DND-41 (cell line): ENCODE measurements at regions not wholly inside any gene's neighbourhood (a gene's known extent, or its start where the extent isn't known, plus 50 kb on each side); places are given as distances from the start of the nearest gene placed in this dataset.

Experiments used
- ATAC-seq: fragments of 200-7000 bp; cut with Tn5 transposase; 3 replicates; pipeline ENCODE4 v1.9.1; 2021; ENCODE audit warnings: low read depth; ENCODE audit not compliant: insufficient read depth
- DNase-seq: peaks from one replicate; pipeline ENCODE4 v3.0.0-alpha.2; 2020
- H2AFZ ChIP-seq: 2 replicates; pipeline ENCODE4 v1.6.0; 2012; ENCODE audit warnings: low read depth, low read length
- H3K27ac ChIP-seq: 2 replicates; pipeline ENCODE4 v1.5.1; 2012; ENCODE audit warnings: low read length, inconsistent platforms
- H3K27me3 ChIP-seq: fragments of 200-600 bp; sonication (generic); 2 replicates; pipeline ENCODE4 v1.6.0; 2012; ENCODE audit warnings: low read length, mild to moderate bottlenecking, inconsistent platforms; ENCODE audit not compliant: insufficient read depth, poor library complexity
- H3K36me3 ChIP-seq: 2 replicates; pipeline ENCODE4 v1.5.1; 2012; ENCODE audit warnings: low read length, inconsistent platforms; ENCODE audit not compliant: insufficient read depth
- H3K4me1 ChIP-seq: 2 replicates; pipeline ENCODE4 v1.5.1; 2012; ENCODE audit warnings: mild to moderate bottlenecking, low read length; ENCODE audit not compliant: insufficient read depth
- H3K4me2 ChIP-seq: 2 replicates; pipeline ENCODE4 v1.6.0; 2012; ENCODE audit warnings: mild to moderate bottlenecking, moderate library complexity, low read length, inconsistent platforms; ENCODE audit not compliant: insufficient read depth
- H3K4me3 ChIP-seq, 2 experiments: fragments of 200-600 bp in 1 of 2; shearing (Covaris generic) in 1 of 2; 2 replicates each; pipeline ENCODE4 v1.5.1; 2012 to 2016; ENCODE audit warnings: inconsistent platforms in 2 of 2, low read length in 2 of 2, mild to moderate bottlenecking in 2 of 2, low read depth in 1 of 2, moderate library complexity in 1 of 2
- H3K79me2 ChIP-seq: 2 replicates; pipeline ENCODE4 v1.6.0; 2012; ENCODE audit warnings: low read length, inconsistent platforms; ENCODE audit not compliant: insufficient read depth
- H3K9ac ChIP-seq: 2 replicates; pipeline ENCODE4 v1.6.0; 2012; ENCODE audit warnings: low read depth, mild to moderate bottlenecking, inconsistent platforms, low read length, moderate library complexity
- H3K9me3 ChIP-seq: 2 replicates; pipeline ENCODE4 v1.5.1; 2012; ENCODE audit warnings: low read length, moderate library complexity, mild to moderate bottlenecking, inconsistent platforms; ENCODE audit not compliant: insufficient read depth, severe bottlenecking
- H4K20me1 ChIP-seq: 2 replicates; pipeline ENCODE4 v1.6.0; 2012; ENCODE audit warnings: low read length; ENCODE audit not compliant: insufficient read depth
- EZH2 ChIP-seq: IDR thresholded peaks from 3 replicates; pipeline ENCODE4 v1.6.1; 2012; ENCODE audit warnings: borderline replicate concordance, low read depth, mild to moderate bottlenecking, moderate library complexity, low read length, inconsistent platforms; ENCODE audit not compliant: severe bottlenecking
- TF ChIP-seq, protein P1 (sequence below): IDR thresholded peaks from 2 replicates; pipeline ENCODE4 v1.5.1; 2012; ENCODE audit warnings: borderline replicate concordance, low read length, moderate library complexity, mild to moderate bottlenecking; ENCODE audit not compliant: poor library complexity, severe bottlenecking; ENCODE audit errors: extremely low read depth

DNA sequence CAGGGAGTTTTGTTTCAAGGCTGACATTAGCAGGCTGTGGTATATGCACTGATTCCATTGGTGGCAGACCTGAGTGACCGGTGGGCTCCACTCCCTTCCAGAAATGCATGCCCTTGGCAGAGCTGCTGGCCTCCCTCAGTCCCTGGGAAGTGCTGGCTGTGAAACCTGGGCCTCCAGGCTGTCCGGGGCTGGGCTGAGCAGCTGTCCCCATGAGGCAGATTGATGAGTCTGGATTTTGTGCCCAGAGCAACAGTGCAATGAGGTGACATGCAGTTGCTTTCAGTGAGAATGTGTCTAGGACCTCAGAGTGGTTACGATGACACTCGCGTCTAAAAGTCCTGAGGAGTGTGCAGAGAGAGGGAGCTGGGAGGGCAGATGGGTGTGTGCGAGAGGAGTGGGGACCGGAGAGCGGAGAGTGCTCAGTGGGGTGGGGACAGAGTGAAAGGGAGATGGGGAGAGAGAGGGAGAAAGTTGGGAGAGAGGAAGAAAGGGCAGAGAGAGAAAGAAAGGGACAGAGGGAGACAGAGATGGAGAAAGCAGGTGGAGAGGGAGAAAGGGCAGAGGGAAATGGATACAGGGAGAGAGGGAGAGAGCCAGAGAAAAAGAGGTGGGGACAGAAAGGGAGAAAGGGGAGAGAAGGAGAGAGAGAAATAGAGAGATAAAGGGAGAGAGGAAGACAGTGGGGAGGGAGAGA, 978.3 kb downstream of the BRD1 start:
- Histone ChIP-seq H3K9me3 (no peaks in the 10 kb centered on the region), H3K27ac (no peak overlapping the region), H3K9ac (no peak overlapping the region), H3K4me2 (no peak overlapping the region), H3K79me2 (no peaks in the 10 kb centered on the region), H3K36me3 (no peaks in the 10 kb centered on the region), H3K27me3 (no peaks in the 10 kb centered on the region), H3K4me1 (no peaks in the 10 kb centered on the region), H4K20me1 (no peaks in the 10 kb centered on the region), H3K4me3 (no peak overlapping the region), H2AFZ (no peak overlapping the region)
- TF ChIP-seq, protein P1, sequence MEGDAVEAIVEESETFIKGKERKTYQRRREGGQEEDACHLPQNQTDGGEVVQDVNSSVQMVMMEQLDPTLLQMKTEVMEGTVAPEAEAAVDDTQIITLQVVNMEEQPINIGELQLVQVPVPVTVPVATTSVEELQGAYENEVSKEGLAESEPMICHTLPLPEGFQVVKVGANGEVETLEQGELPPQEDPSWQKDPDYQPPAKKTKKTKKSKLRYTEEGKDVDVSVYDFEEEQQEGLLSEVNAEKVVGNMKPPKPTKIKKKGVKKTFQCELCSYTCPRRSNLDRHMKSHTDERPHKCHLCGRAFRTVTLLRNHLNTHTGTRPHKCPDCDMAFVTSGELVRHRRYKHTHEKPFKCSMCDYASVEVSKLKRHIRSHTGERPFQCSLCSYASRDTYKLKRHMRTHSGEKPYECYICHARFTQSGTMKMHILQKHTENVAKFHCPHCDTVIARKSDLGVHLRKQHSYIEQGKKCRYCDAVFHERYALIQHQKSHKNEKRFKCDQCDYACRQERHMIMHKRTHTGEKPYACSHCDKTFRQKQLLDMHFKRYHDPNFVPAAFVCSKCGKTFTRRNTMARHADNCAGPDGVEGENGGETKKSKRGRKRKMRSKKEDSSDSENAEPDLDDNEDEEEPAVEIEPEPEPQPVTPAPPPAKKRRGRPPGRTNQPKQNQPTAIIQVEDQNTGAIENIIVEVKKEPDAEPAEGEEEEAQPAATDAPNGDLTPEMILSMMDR: no peak
- TF ChIP-seq EZH2: no peak
- ATAC-seq (no peak), DNase-seq (no peak)

DNA sequence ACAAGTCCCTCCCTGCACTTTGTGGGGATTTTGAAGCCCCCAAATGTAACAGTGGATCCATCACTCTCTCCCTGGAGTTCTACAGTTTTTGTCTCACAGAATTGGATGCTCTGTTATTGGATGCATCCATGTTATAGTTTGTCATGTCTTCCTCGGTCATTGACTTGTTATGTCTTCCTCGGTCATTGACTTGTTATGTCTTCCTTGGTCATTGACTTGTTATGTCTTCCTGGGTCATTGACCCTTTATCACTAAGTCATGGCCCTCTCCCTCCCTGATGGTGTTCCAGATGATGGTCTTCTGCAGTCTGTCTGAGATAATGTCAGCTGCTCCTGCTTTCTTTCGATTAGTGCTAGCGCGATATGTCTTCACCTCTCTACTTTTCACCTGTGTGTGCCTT, 981.5 kb downstream of the BRD1 start:
- Histone ChIP-seq H3K4me1 (no peaks in the 10 kb centered on the region), H3K27me3 (no peaks in the 10 kb centered on the region), H3K4me2 (no peak overlapping the region), H3K9ac (no peak overlapping the region), H3K27ac (no peak overlapping the region), H3K79me2 (no peaks in the 10 kb centered on the region), H4K20me1 (no peaks in the 10 kb centered on the region; the same call in 1 of the 2 replicates), H3K9me3 (no peaks in the 10 kb centered on the region), H3K4me3 (no peak overlapping the region), H2AFZ (no peak overlapping the region), H3K36me3 (no peaks in the 10 kb centered on the region)
- no peak for ATAC-seq
- no peak for DNase-seq
- TF ChIP-seq, protein P1: no peak
- no peak for TF ChIP-seq EZH2

- no peaks in the 10 kb centered on the region for H3K4me1 ChIP-seq
- no peak overlapping the region for H3K9ac ChIP-seq
- DNase-seq (no peak), ATAC-seq (no peak)
- no peaks in the 10 kb centered on the region for H3K79me2 ChIP-seq
- TF ChIP-seq, protein P1: no peak
- TF ChIP-seq EZH2: no peak
- no peak overlapping the region for H3K27ac ChIP-seq
- H2AFZ ChIP-seq: no peak overlapping the region
- H4K20me1 ChIP-seq: no peaks in the 10 kb centered on the region; the same call in 1 of the 2 replicates
- H3K4me3 ChIP-seq: no peak overlapping the region
- H3K36me3 ChIP-seq: no peaks in the 10 kb centered on the region
- H3K9me3 ChIP-seq: no peaks in the 10 kb centered on the region
- H3K27me3 ChIP-seq: no peaks in the 10 kb centered on the region
- no peak overlapping the region for H3K4me2 ChIP-seq
These were observed 982.2 kb downstream of the BRD1 start for GRCh38 chr22:48845356-48845936.
